ENCODE measurements at regions not wholly inside any gene's neighbourhood (a gene's known extent, or its start where the extent isn't known, plus 50 kb on each side); places are given as distances from the start of the nearest gene placed in this dataset.

GRCh38 chr2:187799601-187800000 lies 245.4 kb upstream of the TFPI start:
- no peak for DNase-seq

GRCh38 chr2:187803816-187804215 lies 249.6 kb upstream of the TFPI start:
- DNase-seq, result no peak

GRCh38 chr2:187815113-187815512 lies 260.9 kb upstream of the TFPI start:
- no peak for DNase-seq

GRCh38 chr2:187819624-187820023 lies 265.4 kb upstream of the TFPI start:
- no peak for DNase-seq

- DNase-seq, result no peak
Observed at GRCh38 chr2:187825108-187825507, 270.9 kb upstream of the TFPI start.

GRCh38 chr2:187826023-187826422 lies 271.8 kb upstream of the TFPI start:
- DNase-seq, result no peak

- DNase-seq, result no peak
Observed at GRCh38 chr2:187834787-187835186, 280.6 kb upstream of the TFPI start.

- DNase-seq, result no peak
Observed at GRCh38 chr2:187838690-187839089, 284.5 kb upstream of the TFPI start.

- no peak for DNase-seq
Observed at GRCh38 chr2:187842315-187842714, 288.1 kb upstream of the TFPI start.

GRCh38 chr2:187842978-187843847 lies 289.0 kb upstream of the TFPI start:
- no peak for DNase-seq

GRCh38 chr2:187847245-187848208 lies 293.3 kb upstream of the TFPI start:
- no peak for DNase-seq

- no peak for DNase-seq
Observed at GRCh38 chr2:187851955-187852561, 297.8 kb upstream of the TFPI start.

- DNase-seq, result no peak
Observed at GRCh38 chr2:187853381-187853791, 299.2 kb upstream of the TFPI start.

GRCh38 chr2:187854801-187855200 lies 300.6 kb upstream of the TFPI start:
- DNase-seq, result no peak

- no peak for DNase-seq
Observed at GRCh38 chr2:187855689-187856088, 301.5 kb upstream of the TFPI start.

- no peak for DNase-seq
Observed at GRCh38 chr2:187857826-187858225, 303.6 kb upstream of the TFPI start.

GRCh38 chr2:187862715-187863114 lies 308.5 kb upstream of the TFPI start:
- DNase-seq, result no peak

GRCh38 chr2:187865025-187865424 lies 310.8 kb upstream of the TFPI start:
- DNase-seq, result no peak

- DNase-seq, result no peak
Observed at GRCh38 chr2:187867165-187867564, 312.9 kb upstream of the TFPI start.

- no peak for DNase-seq
Observed at GRCh38 chr2:187869195-187869594, 315.0 kb upstream of the TFPI start.

- no peak for DNase-seq
Observed at GRCh38 chr2:187871506-187871905, 317.3 kb upstream of the TFPI start.

GRCh38 chr2:187873132-187873531 lies 318.9 kb upstream of the TFPI start:
- no peak for DNase-seq

- no peak for DNase-seq
Observed at GRCh38 chr2:187874786-187875185, 320.6 kb upstream of the TFPI start.

All from DMS153 (cell line).